ENCODE measurements at regions not wholly inside any gene's neighbourhood (a gene's known extent, or its start where the extent isn't known, plus 50 kb on each side); places are given as distances from the start of the nearest gene placed in this dataset.

DNA sequence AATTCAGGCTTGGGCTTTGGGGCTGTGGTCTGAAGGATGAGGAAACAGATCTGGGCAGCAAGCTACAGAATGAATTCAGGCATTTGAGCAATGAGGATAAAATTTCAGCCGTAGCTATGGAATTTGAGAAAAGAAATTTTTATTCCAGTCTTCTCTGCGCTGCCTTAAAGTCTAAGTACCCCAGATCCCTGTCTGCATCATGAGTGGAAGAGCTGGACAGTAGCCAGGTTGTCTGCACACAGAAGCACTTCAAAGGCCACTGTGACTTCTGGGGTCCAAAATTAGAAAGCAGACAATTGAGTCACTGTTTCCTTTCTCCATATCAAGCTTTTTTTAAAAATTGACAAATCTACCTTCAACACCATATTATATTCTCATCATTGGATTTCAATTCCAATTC, 787.6 kb upstream of the GCFC2 start:
- RAD21 ChIA-PET (ENCODE audit: low non-redundant PET in 1 of 2, low total read pairs in 2 of 2, uncharacterized antibody in 2 of 2, unreplicated experiment in 2 of 2), result no interaction called here
- Histone ChIP-seq H3K9me2 (ENCODE audit: insufficient read depth) (no peaks in the 10 kb centered on the region), H3K9me3 (ENCODE audit: control insufficient read depth in 1 of 2, insufficient read depth in 1 of 2, low read depth in 1 of 2, low read length in 2 of 2) (peaks cover 0 to 26% of the 10 kb centered on the region in 2 experiments; a peak in 2 of 4 replicates), H4K20me1 (ENCODE audit: insufficient read depth) (no peaks in the 10 kb centered on the region), H3K79me2 (ENCODE audit: insufficient read depth, low read length) (no peaks in the 10 kb centered on the region), H2AFZ (ENCODE audit: low read depth, low read length, poor library complexity, severe bottlenecking) (no peak overlapping the region), H3K9ac (ENCODE audit: low read length) (no peak overlapping the region), H3K4me1 (ENCODE audit: control insufficient read depth in 1 of 2, insufficient read depth in 2 of 2, low read length in 2 of 2) (no peaks in the 10 kb centered on the region), H3K36me3 (ENCODE audit: control insufficient read depth in 1 of 2, insufficient read depth in 2 of 2, low read length in 2 of 2) (no peaks in the 10 kb centered on the region), H3K4me3 (replicated peaks in 1 of 2; ENCODE audit: low read depth in 1 of 2, low read length in 2 of 2) (no peak overlapping the region), H3K27ac (ENCODE audit: low read depth, low read length) (no peak overlapping the region), H3K4me2 (ENCODE audit: low read length) (no peak overlapping the region), H3K27me3 (ENCODE audit: insufficient read depth, low read length) (no peaks in the 10 kb centered on the region)
- POLR2A ChIA-PET, result no interaction called here
- TF ChIP-seq EZH2phosphoT487 (IDR thresholded peaks at IDR 0.05; ENCODE audit: borderline replicate concordance), result no peak
- TF ChIP-seq, protein P1, sequence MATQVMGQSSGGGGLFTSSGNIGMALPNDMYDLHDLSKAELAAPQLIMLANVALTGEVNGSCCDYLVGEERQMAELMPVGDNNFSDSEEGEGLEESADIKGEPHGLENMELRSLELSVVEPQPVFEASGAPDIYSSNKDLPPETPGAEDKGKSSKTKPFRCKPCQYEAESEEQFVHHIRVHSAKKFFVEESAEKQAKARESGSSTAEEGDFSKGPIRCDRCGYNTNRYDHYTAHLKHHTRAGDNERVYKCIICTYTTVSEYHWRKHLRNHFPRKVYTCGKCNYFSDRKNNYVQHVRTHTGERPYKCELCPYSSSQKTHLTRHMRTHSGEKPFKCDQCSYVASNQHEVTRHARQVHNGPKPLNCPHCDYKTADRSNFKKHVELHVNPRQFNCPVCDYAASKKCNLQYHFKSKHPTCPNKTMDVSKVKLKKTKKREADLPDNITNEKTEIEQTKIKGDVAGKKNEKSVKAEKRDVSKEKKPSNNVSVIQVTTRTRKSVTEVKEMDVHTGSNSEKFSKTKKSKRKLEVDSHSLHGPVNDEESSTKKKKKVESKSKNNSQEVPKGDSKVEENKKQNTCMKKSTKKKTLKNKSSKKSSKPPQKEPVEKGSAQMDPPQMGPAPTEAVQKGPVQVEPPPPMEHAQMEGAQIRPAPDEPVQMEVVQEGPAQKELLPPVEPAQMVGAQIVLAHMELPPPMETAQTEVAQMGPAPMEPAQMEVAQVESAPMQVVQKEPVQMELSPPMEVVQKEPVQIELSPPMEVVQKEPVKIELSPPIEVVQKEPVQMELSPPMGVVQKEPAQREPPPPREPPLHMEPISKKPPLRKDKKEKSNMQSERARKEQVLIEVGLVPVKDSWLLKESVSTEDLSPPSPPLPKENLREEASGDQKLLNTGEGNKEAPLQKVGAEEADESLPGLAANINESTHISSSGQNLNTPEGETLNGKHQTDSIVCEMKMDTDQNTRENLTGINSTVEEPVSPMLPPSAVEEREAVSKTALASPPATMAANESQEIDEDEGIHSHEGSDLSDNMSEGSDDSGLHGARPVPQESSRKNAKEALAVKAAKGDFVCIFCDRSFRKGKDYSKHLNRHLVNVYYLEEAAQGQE (IDR thresholded peaks at IDR 0.05; ENCODE audit: low read depth), result no peak
- no peak for TF ChIP-seq SRF (IDR thresholded peaks at IDR 0.05; ENCODE audit: low read depth)
- no peak for TF ChIP-seq ZNF274 (IDR thresholded peaks at IDR 0.05; ENCODE audit: low read depth, low read length)
- no peak for TF ChIP-seq EZH2 (IDR thresholded peaks at IDR 0.05)
- no peak for TF ChIP-seq FOSL1 (IDR thresholded peaks at IDR 0.05; ENCODE audit: low read depth)
- TF ChIP-seq RAD21 (IDR thresholded peaks at IDR 0.05; ENCODE audit: low read depth), result no peak
- TF ChIP-seq TCF7L2 (IDR thresholded peaks at IDR 0.05; ENCODE audit: borderline replicate concordance, extremely low read depth, insufficient read depth, insufficient read length), result no peak
- no peak for TF ChIP-seq POLR2AphosphoS5 (IDR thresholded peaks at IDR 0.05; ENCODE audit: low read depth, low read length)
- no peak for TF ChIP-seq JUND (IDR thresholded peaks at IDR 0.05)
- TF ChIP-seq SIN3A (IDR thresholded peaks at IDR 0.05; ENCODE audit: low read depth), result no peak
- no peak for TF ChIP-seq CEBPB (IDR thresholded peaks at IDR 0.05; ENCODE audit: low read depth)
- TF ChIP-seq CBX3 (IDR thresholded peaks at IDR 0.05; ENCODE audit: low read depth), result no peak
- no peak for TF ChIP-seq EGR1 (IDR thresholded peaks at IDR 0.05; ENCODE audit: low read depth)
- TF ChIP-seq SP1 (IDR thresholded peaks at IDR 0.05; ENCODE audit: low read depth), result no peak
- TF ChIP-seq, protein P2, sequence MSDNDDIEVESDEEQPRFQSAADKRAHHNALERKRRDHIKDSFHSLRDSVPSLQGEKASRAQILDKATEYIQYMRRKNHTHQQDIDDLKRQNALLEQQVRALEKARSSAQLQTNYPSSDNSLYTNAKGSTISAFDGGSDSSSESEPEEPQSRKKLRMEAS (IDR thresholded peaks at IDR 0.05), result no peak
- TF ChIP-seq, protein P3, sequence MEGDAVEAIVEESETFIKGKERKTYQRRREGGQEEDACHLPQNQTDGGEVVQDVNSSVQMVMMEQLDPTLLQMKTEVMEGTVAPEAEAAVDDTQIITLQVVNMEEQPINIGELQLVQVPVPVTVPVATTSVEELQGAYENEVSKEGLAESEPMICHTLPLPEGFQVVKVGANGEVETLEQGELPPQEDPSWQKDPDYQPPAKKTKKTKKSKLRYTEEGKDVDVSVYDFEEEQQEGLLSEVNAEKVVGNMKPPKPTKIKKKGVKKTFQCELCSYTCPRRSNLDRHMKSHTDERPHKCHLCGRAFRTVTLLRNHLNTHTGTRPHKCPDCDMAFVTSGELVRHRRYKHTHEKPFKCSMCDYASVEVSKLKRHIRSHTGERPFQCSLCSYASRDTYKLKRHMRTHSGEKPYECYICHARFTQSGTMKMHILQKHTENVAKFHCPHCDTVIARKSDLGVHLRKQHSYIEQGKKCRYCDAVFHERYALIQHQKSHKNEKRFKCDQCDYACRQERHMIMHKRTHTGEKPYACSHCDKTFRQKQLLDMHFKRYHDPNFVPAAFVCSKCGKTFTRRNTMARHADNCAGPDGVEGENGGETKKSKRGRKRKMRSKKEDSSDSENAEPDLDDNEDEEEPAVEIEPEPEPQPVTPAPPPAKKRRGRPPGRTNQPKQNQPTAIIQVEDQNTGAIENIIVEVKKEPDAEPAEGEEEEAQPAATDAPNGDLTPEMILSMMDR (IDR thresholded peaks at IDR 0.05 in 2 of 3, conservative IDR thresholded peaks at IDR 0.05 in 1 of 3; ENCODE audit: borderline replicate concordance in 1 of 3, insufficient read depth in 1 of 3, low read depth in 2 of 3, low read length in 2 of 3), result no peak
- TF ChIP-seq, protein P4, sequence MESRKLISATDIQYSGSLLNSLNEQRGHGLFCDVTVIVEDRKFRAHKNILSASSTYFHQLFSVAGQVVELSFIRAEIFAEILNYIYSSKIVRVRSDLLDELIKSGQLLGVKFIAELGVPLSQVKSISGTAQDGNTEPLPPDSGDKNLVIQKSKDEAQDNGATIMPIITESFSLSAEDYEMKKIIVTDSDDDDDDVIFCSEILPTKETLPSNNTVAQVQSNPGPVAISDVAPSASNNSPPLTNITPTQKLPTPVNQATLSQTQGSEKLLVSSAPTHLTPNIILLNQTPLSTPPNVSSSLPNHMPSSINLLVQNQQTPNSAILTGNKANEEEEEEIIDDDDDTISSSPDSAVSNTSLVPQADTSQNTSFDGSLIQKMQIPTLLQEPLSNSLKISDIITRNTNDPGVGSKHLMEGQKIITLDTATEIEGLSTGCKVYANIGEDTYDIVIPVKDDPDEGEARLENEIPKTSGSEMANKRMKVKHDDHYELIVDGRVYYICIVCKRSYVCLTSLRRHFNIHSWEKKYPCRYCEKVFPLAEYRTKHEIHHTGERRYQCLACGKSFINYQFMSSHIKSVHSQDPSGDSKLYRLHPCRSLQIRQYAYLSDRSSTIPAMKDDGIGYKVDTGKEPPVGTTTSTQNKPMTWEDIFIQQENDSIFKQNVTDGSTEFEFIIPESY (IDR thresholded peaks at IDR 0.05; ENCODE audit: extremely low read depth, insufficient replicate concordance, low read length), result no peak
- TF ChIP-seq YY1 (IDR thresholded peaks at IDR 0.05; ENCODE audit: extremely low read depth, insufficient replicate concordance, low read depth, low read length), result no peak
- TF ChIP-seq ELF1 (IDR thresholded peaks at IDR 0.05; ENCODE audit: borderline replicate concordance, low read depth), result no peak
- CTCF ChIA-PET, result no interaction called here
- no peak for DNase-seq (ENCODE audit: low read depth, low spot score)
- BruUV-seq (replicated peaks), result no TSS peak
- intact Hi-C loops (cut with micrococcal nuclease), result no loop called here
- ATAC-seq, result no peak
